ENCODE measurements at regions not wholly inside any gene's neighbourhood (a gene's known extent, or its start where the extent isn't known, plus 50 kb on each side); places are given as distances from the start of the nearest gene placed in this dataset.

- Histone ChIP-seq H3K36me3 (no peaks in the 10 kb centered on the region), H3K4me1 (no peaks in the 10 kb centered on the region), H3K27me3 (no peaks in the 10 kb centered on the region), H3K27ac (no peak overlapping the region), H3K9me3 (no peaks in the 10 kb centered on the region), H3K4me3 (no peak overlapping the region)
- no peak for DNase-seq
- TF ChIP-seq CTCF (IDR thresholded peaks at IDR 0.05) (no peak), POLR2A (IDR thresholded peaks at IDR 0.05) (no peak)
- intact Hi-C loops (cut with DNase I) = no loop called here
- no peak for ATAC-seq
- 81% methylated on average over 3 of the region's 3 CpGs for WGBS (ENCODE audit: insufficient coverage, low coverage, low lambda C conversion rate, missing lambda C conversion rate)
Measured at GRCh38 chr1:217327901-217328300, 303.0 kb downstream of the GPATCH2 start.

- Histone ChIP-seq H3K36me3 (no peaks in the 10 kb centered on the region), H3K9me3 (no peaks in the 10 kb centered on the region), H3K27me3 (no peaks in the 10 kb centered on the region), H3K4me3 (no peak overlapping the region), H3K27ac (no peak overlapping the region), H3K4me1 (no peaks in the 10 kb centered on the region)
- intact Hi-C loops (cut with DNase I) = no loop called here
- DNase-seq (no peak), ATAC-seq (no peak)
- no peak for TF ChIP-seq POLR2A (IDR thresholded peaks at IDR 0.05)
- TF ChIP-seq CTCF (IDR thresholded peaks at IDR 0.05) = no peak
- WGBS (ENCODE audit: insufficient coverage, low coverage, low lambda C conversion rate, missing lambda C conversion rate) = 36% methylated on average over 2 of the region's 2 CpGs
Measured at GRCh38 chr1:217322834-217323233, 308.1 kb downstream of the GPATCH2 start.

- Histone ChIP-seq H3K4me1 (no peaks in the 10 kb centered on the region), H3K36me3 (no peaks in the 10 kb centered on the region), H3K9me3 (no peaks in the 10 kb centered on the region), H3K4me3 (no peak overlapping the region), H3K27ac (no peak overlapping the region), H3K27me3 (no peaks in the 10 kb centered on the region)
- 11% methylated on average over 1 of the region's 1 CpG for WGBS (ENCODE audit: insufficient coverage, low coverage, low lambda C conversion rate, missing lambda C conversion rate)
- ATAC-seq (no peak), DNase-seq (no peak)
- intact Hi-C loops (cut with DNase I) = no loop called here
- TF ChIP-seq POLR2A (IDR thresholded peaks at IDR 0.05) = no peak
- TF ChIP-seq CTCF (IDR thresholded peaks at IDR 0.05) = no peak
Measured at GRCh38 chr1:217315346-217315745, 315.5 kb downstream of the GPATCH2 start.

- H3K27ac ChIP-seq = no peak overlapping the region
- TF ChIP-seq POLR2A (IDR thresholded peaks at IDR 0.05) (no peak), CTCF (IDR thresholded peaks at IDR 0.05) (no peak)
- no peak overlapping the region for H3K4me3 ChIP-seq
- intact Hi-C loops (cut with DNase I) = no loop called here
- ATAC-seq (no peak), DNase-seq (no peak)
- H3K27me3 ChIP-seq = no peaks in the 10 kb centered on the region
- 65% methylated on average over 4 of the region's 5 CpGs for WGBS (ENCODE audit: insufficient coverage, low coverage, low lambda C conversion rate, missing lambda C conversion rate)
- H3K9me3 ChIP-seq = no peaks in the 10 kb centered on the region
- H3K4me1 ChIP-seq = no peaks in the 10 kb centered on the region
- H3K36me3 ChIP-seq = no peaks in the 10 kb centered on the region
Measured at GRCh38 chr1:217313096-217313495, 317.8 kb downstream of the GPATCH2 start.

GRCh38 chr1:217311766-217312165 lies 319.1 kb downstream of the GPATCH2 start:
- no peaks in the 10 kb centered on the region for H3K9me3 ChIP-seq
- WGBS (ENCODE audit: insufficient coverage, low coverage, low lambda C conversion rate, missing lambda C conversion rate) = 25% methylated on average over 1 of the region's 1 CpG
- DNase-seq (no peak), ATAC-seq (no peak)
- TF ChIP-seq POLR2A (IDR thresholded peaks at IDR 0.05) (no peak), CTCF (IDR thresholded peaks at IDR 0.05) (no peak)
- no peaks in the 10 kb centered on the region for H3K4me1 ChIP-seq
- no peak overlapping the region for H3K27ac ChIP-seq
- H3K36me3 ChIP-seq = no peaks in the 10 kb centered on the region
- intact Hi-C loops (cut with DNase I) = no loop called here
- H3K27me3 ChIP-seq = no peaks in the 10 kb centered on the region
- no peak overlapping the region for H3K4me3 ChIP-seq
